Cardiac fibroblast (primary cell): ENCODE measurements at regions not wholly inside any gene's neighbourhood (a gene's known extent, or its start where the extent isn't known, plus 50 kb on each side); places are given as distances from the start of the nearest gene placed in this dataset.

ENCODE experiments used
- DNase-seq, 2 donors: peaks; one replicate each; pipeline versions ENCODE4 v3.0.0 to v3.0.0-alpha.2; 2010; ENCODE audit warnings: low read depth in 2 of 2
- H3K4me3 ChIP-seq, 2 donors: replicated peaks in 1 of 2; 1 replicate in 1 of 2; 2 replicates in 1 of 2; pipeline ENCODE4 v1.5.1; 2011; ENCODE audit warnings: low read depth in 2 of 2, low read length in 2 of 2, mild to moderate bottlenecking in 2 of 2, moderate library complexity in 1 of 2
- TF ChIP-seq, protein P1 (sequence below): IDR thresholded peaks from one replicate; pipeline ENCODE4 v1.5.1; 2011; ENCODE audit warnings: low read depth, mild to moderate bottlenecking, low read length, inconsistent platforms

GRCh38 chr2:138105358-138105757, 141.1 kb downstream of the HNMT start:
- H3K4me3 ChIP-seq: no peak overlapping the region
- peak in 1 of 2 donors; percentile 61 for DNase-seq
- TF ChIP-seq, protein P1, sequence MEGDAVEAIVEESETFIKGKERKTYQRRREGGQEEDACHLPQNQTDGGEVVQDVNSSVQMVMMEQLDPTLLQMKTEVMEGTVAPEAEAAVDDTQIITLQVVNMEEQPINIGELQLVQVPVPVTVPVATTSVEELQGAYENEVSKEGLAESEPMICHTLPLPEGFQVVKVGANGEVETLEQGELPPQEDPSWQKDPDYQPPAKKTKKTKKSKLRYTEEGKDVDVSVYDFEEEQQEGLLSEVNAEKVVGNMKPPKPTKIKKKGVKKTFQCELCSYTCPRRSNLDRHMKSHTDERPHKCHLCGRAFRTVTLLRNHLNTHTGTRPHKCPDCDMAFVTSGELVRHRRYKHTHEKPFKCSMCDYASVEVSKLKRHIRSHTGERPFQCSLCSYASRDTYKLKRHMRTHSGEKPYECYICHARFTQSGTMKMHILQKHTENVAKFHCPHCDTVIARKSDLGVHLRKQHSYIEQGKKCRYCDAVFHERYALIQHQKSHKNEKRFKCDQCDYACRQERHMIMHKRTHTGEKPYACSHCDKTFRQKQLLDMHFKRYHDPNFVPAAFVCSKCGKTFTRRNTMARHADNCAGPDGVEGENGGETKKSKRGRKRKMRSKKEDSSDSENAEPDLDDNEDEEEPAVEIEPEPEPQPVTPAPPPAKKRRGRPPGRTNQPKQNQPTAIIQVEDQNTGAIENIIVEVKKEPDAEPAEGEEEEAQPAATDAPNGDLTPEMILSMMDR: no peak

DNA sequence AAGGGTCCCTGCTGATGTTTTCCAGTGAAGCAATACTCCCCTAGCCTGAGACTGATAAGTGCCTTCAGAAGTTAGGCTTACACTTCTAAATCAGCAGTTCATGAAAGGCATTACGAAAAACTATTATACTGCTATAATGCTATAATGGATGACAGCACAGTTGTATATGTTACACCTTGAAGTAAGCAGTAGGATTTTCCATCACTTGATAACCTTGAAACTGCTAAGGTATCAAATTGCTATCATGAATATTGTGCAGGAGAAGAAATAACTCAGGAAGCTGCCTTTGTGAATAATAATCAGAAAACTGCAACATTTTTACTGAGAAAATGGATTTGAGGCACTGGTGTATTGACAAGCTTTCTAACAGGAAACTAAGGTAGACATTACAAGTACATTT, 142.3 kb downstream of the HNMT start:
- no peak for DNase-seq
- TF ChIP-seq, protein P1: no peak
- no peak overlapping the region for H3K4me3 ChIP-seq

DNA sequence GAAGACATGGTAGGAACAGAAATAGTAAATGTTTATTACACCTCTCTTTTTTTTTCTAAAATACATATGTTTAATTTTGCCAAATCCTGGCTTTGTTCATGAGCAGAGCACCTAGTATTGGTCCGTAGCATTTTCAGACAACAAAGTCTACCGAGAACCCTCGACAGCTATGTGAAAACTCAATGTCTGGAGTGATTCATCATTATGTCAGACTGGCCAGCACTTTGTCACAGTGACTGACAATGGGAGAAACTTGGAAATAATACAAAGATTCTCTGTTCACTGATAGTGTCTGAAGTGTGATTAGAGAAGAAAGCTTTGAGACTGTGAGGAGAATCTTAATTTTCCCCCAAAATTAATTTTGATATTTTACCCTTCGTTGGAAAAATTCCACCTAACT, 143.0 kb downstream of the HNMT start:
- peak in 1 of 2 donors; percentile 70 for DNase-seq
- TF ChIP-seq, protein P1: no peak
- no peak overlapping the region for H3K4me3 ChIP-seq

DNA sequence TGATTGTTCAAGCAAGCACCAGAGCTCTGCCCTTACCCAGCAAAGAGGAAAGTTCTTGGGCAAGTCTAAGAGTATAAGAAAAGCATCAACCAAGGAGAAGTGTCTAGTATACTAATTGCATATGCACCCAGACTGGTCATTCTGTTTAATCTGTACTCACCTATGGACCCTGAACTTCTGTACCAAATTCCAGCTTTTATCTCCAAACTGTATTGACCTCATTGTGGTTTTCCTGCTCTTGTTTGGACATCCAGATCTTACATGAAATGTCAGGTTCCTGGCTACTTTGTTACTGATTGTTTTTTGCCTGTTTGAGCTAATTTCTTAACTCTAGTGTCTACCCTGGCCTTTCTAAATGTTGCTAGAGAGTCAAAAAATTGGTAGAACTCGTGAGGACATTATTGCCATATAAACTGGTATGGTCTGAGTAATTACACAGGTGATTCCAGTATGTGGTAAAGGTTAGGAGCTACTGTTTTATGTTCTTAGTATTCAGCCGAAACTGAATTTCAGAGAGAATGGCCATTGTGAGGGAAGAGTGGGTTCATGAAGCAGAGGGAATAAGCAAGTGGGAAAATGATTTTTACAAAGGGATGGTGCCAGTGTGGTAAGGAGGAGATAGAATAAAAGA, 146.3 kb downstream of the HNMT start:
- peak in 1 of 2 donors; percentile 30 for DNase-seq
- TF ChIP-seq, protein P1: no peak
- no peak overlapping the region for H3K4me3 ChIP-seq

GRCh38 chr2:138112536-138112935, 148.3 kb downstream of the HNMT start:
- no peak overlapping the region for H3K4me3 ChIP-seq
- TF ChIP-seq, protein P1: no peak
- DNase-seq: peak; percentile 47 to 76

- TF ChIP-seq, protein P1: no peak
- peak in 1 of 2 donors; percentile 80 for DNase-seq
- no peak overlapping the region for H3K4me3 ChIP-seq
Measured at GRCh38 chr2:138113871-138114525, 149.7 kb downstream of the HNMT start.
